Bronchial epithelial cell (primary cell): ENCODE measurements at regions not wholly inside any gene's neighbourhood (a gene's known extent, or its start where the extent isn't known, plus 50 kb on each side); places are given as distances from the start of the nearest gene placed in this dataset.
A peak's percentile ranks its signal among the peaks of the same experiment; 100 is the strongest.

Source experiments
- DNase-seq: peaks from one replicate; pipeline ENCODE4 v3.0.0-alpha.2; 2010; ENCODE audit warnings: low read depth
- FAIRE-seq: peaks from 2 replicates; lab custom pipeline; 2011; peaks lifted over from hg19 to GRCh38; lab: Jason Lieb, UNC
- H3K27me3 ChIP-seq: 2 replicates; pipeline ENCODE4 v1.5.1; 2011; ENCODE audit warnings: low read length; ENCODE audit not compliant: control insufficient read depth, insufficient read depth
- H3K36me3 ChIP-seq: 2 replicates; pipeline ENCODE4 v1.5.1; 2011; ENCODE audit warnings: low read length; ENCODE audit not compliant: control insufficient read depth, insufficient read depth
- H3K4me3 ChIP-seq: 2 replicates; pipeline ENCODE4 v1.5.1; 2011; ENCODE audit warnings: mild to moderate bottlenecking, low read depth, low read length, control low read depth
- TF ChIP-seq, protein P1 (sequence below): IDR thresholded peaks from 2 replicates; pipeline ENCODE4 v1.5.1; 2011; ENCODE audit warnings: mild to moderate bottlenecking, moderate library complexity, low read length, control low read depth, inconsistent platforms; ENCODE audit not compliant: insufficient read depth, severe bottlenecking

DNA sequence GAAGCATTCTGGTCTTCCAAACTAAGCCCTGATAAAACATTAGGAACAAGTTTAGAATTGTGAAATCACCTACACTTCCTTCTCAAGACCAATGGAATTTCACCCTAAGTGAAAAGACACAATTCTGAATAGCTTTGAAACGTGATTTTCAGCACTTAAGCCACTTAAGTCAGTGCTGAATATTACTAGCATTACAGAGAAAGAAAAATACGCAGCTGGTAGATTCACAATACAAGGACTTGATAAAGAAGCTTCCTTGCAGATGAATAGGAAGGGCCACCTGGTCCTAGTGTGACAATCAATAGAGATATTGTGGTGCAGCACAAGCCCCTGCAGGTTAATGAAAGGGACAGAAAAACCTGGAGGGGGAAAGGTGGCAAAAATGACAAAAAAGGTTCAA lies 353.1 kb upstream of the ALCAM start:
- H3K36me3 ChIP-seq = no peaks in the 10 kb centered on the region
- TF ChIP-seq, protein P1, sequence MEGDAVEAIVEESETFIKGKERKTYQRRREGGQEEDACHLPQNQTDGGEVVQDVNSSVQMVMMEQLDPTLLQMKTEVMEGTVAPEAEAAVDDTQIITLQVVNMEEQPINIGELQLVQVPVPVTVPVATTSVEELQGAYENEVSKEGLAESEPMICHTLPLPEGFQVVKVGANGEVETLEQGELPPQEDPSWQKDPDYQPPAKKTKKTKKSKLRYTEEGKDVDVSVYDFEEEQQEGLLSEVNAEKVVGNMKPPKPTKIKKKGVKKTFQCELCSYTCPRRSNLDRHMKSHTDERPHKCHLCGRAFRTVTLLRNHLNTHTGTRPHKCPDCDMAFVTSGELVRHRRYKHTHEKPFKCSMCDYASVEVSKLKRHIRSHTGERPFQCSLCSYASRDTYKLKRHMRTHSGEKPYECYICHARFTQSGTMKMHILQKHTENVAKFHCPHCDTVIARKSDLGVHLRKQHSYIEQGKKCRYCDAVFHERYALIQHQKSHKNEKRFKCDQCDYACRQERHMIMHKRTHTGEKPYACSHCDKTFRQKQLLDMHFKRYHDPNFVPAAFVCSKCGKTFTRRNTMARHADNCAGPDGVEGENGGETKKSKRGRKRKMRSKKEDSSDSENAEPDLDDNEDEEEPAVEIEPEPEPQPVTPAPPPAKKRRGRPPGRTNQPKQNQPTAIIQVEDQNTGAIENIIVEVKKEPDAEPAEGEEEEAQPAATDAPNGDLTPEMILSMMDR = no peak
- DNase-seq (peak; percentile 3), FAIRE-seq (no peak)
- no peaks in the 10 kb centered on the region for H3K27me3 ChIP-seq
- H3K4me3 ChIP-seq = no peak overlapping the region

DNA sequence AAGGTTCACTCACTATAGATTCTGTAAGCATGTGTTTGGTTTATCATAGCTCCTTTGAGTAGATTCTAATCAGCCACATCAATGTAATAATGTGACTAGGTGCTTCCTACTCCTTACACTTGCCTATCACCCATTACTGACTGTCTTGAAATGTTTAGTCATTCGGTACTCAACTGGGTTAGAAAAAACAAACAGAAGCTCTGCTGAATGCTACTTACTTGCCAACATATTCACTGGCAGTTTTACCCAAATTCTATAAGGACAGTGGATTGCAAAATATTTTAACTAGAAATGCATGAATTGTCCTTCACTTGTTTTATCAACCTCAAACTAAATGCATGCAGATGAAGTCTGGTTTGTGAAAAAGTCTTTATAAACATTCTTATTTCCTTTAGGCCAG lies 352.1 kb upstream of the ALCAM start:
- FAIRE-seq (no peak), DNase-seq (peak; percentile 9)
- no peak overlapping the region for H3K4me3 ChIP-seq
- no peaks in the 10 kb centered on the region for H3K27me3 ChIP-seq
- TF ChIP-seq, protein P1 = no peak
- no peaks in the 10 kb centered on the region for H3K36me3 ChIP-seq

DNA sequence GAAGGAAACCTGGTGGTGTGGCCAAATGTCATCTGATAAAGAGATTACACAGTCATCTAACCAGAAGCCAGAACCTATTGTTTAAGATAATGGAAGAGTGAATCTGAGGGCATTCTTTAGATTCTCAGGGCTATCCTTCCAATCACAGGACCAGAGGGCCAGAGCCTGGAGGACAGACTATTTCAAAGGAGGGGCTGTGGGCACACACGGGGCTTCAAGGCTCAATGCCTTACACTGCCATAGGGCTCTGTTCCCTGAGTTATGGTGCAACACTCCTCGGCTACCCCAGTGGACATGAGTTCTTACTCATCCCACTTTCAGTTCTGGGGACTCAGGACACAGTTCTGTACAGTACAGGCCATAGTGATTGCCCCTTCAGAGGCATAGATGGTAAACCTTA lies 343.9 kb upstream of the ALCAM start:
- TF ChIP-seq, protein P1 = no peak
- Histone ChIP-seq H3K4me3 (no peak overlapping the region), H3K27me3 (no peaks in the 10 kb centered on the region), H3K36me3 (no peaks in the 10 kb centered on the region)
- FAIRE-seq (no peak), DNase-seq (no peak)

DNA sequence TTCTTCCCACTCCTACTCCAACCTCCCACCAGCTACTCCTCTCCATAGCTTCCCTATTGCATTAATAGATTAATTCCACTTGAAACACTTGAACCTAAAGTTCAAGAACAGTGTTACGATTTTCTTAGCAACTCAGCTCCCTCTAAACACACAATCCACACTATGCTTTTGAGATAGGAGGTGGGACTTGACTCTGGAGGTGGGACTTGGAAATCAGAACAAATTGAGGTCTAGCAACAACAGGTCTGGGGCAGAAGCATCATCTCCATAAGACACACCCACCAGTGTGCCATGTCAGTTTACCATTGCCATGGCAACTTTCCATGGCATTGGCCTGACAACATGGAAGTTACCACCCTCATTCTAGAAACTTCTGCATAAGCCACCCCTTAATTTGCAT lies 336.5 kb upstream of the ALCAM start:
- TF ChIP-seq, protein P1 = no peak
- FAIRE-seq (peak; percentile 86), DNase-seq (no peak)

DNA sequence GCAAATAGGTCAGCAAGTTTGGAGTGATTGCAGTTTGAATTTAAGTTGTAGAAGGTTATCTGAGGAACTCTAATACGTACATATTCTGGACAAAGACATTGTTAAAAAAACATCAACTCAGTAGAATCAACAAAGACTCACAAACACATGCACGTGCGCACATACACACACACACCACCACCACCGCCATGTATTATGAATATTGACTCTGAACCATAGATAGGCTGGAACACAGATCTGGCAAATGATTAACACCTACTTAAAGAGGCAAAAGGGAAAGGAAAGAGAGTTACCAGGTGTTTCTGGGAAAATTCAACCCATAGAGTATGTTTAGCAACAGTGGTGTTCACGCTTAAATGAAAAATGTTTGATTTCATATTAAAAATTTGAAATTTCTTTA lies 334.2 kb upstream of the ALCAM start:
- DNase-seq (no peak), FAIRE-seq (no peak)
- Histone ChIP-seq H3K4me3 (no peak overlapping the region), H3K36me3 (no peaks in the 10 kb centered on the region), H3K27me3 (no peaks in the 10 kb centered on the region)
- TF ChIP-seq, protein P1 = no peak

More for the DNA sequence above, 336.5 kb upstream of the ALCAM start:
- no peak overlapping the region for H3K4me3 ChIP-seq
- H3K27me3 ChIP-seq = no peaks in the 10 kb centered on the region
- H3K36me3 ChIP-seq = no peaks in the 10 kb centered on the region

DNA sequence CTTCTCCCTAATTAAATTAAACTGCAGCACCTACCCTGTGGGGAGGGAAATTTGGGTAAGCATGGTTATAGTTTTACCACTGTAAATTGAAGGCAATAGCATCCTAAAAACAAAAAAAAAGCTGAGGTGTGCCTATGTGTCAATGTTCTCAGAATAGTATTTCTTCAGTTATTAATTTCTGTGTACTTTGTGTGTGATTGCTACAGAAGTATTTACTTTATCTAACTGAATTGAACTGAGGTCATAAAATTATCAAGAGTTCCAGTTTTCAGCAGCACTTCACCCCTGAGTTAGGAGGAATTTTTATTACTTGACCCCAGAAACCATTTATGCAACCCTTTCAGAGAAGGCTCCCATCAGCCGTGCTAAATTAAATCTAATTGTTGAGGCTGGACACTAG lies 333.6 kb upstream of the ALCAM start:
- no peaks in the 10 kb centered on the region for H3K36me3 ChIP-seq
- H3K4me3 ChIP-seq = no peak overlapping the region
- H3K27me3 ChIP-seq = no peaks in the 10 kb centered on the region
- DNase-seq (no peak), FAIRE-seq (no peak)
- TF ChIP-seq, protein P1 = no peak
